ENCODE measurements at regions not wholly inside any gene's neighbourhood (a gene's known extent, or its start where the extent isn't known, plus 50 kb on each side); places are given as distances from the start of the nearest gene placed in this dataset.

GRCh38 chr2:41832218-41832617, 215.6 kb upstream of the PKDCC start:
- Histone ChIP-seq H3K9ac (ENCODE audit: control insufficient read depth, insufficient read depth, low read length) (no peak overlapping the region), H2AFZ (ENCODE audit: control insufficient read depth, low read depth, low read length) (no peak overlapping the region), H4K20me1 (ENCODE audit: control insufficient read depth, insufficient read depth) (no peaks in the 10 kb centered on the region), H3K9me3 (replicated peaks; ENCODE audit: control insufficient read depth, insufficient read depth, low read length) (no peaks in the 10 kb centered on the region), H3K4me1 (ENCODE audit: control insufficient read depth, insufficient read depth, low read length) (no peaks in the 10 kb centered on the region), H3K36me3 (ENCODE audit: control insufficient read depth in 2 of 2, insufficient read depth in 2 of 2, low read length in 1 of 2) (no peaks in the 10 kb centered on the region), H3K79me2 (ENCODE audit: control insufficient read depth, insufficient read depth, low read length) (no peaks in the 10 kb centered on the region), H3K27ac (ENCODE audit: control insufficient read depth, insufficient read depth) (no peak overlapping the region), H3K4me3 (no peak overlapping the region), H3K27me3 (replicated peaks in 1 of 2; ENCODE audit: control insufficient read depth in 2 of 2, insufficient read depth in 2 of 2, low read length in 1 of 2) (peaks cover 0 to 2% of the 10 kb centered on the region in 2 experiments; a peak in 1 of 4 replicates), H3K4me2 (ENCODE audit: control insufficient read depth, insufficient read depth) (no peak overlapping the region)
- WGBS (ENCODE audit: insufficient coverage, insufficient replicate concordance, low lambda C conversion rate, missing lambda C conversion rate), result under 1% methylated on average over 5 of the region's 5 CpGs
- ChIA-PET POLR2A (no interaction called here), RAD21 (ENCODE audit: unreplicated experiment) (no interaction called here), SMC1A (ENCODE audit: uncharacterized antibody, unreplicated experiment) (no interaction called here), CTCF (interaction anchor here (1.3 kb wide), 1 partner anchor 258 kb away, joined by 3 read pairs; no protein-coding TSS in a partner anchor)
- ATAC-seq (no peak), DNase-seq (ENCODE audit: low read depth, low spot score) (no peak), FAIRE-seq (no peak)
- TF ChIP-seq E4F1 (IDR thresholded peaks at IDR 0.05; ENCODE audit: borderline replicate concordance, partially characterized antibody) (no peak), NR2C1 (IDR thresholded peaks at IDR 0.05) (no peak), NFIC (IDR thresholded peaks at IDR 0.05; ENCODE audit: low read depth, low read length) (no peak), ZNF622 (IDR thresholded peaks at IDR 0.05) (no peak), YBX1 (IDR thresholded peaks at IDR 0.05) (no peak), MTA2 (IDR thresholded peaks at IDR 0.05; ENCODE audit: low read depth) (no peak), ATF7 (IDR thresholded peaks at IDR 0.05; ENCODE audit: low read depth) (no peak), USF2 (IDR thresholded peaks at IDR 0.05; ENCODE audit: borderline replicate concordance, low read depth, low read length) (no peak), SP1 (IDR thresholded peaks at IDR 0.05; ENCODE audit: low read depth, low read length) (no peak), POLR2AphosphoS2 (IDR thresholded peaks at IDR 0.05; ENCODE audit: low read depth, low read length) (no peak), SMAD5 (IDR thresholded peaks at IDR 0.05; ENCODE audit: low read depth) (no peak), YY1 (IDR thresholded peaks at IDR 0.05; ENCODE audit: low read depth, low read length) (no peak), SMC3 (IDR thresholded peaks at IDR 0.05; ENCODE audit: borderline replicate concordance, low read length) (no peak), LARP7 (IDR thresholded peaks at IDR 0.05) (no peak), BMI1 (IDR thresholded peaks at IDR 0.05; ENCODE audit: borderline replicate concordance) (no peak)
- TF ChIP-seq, protein P1, sequence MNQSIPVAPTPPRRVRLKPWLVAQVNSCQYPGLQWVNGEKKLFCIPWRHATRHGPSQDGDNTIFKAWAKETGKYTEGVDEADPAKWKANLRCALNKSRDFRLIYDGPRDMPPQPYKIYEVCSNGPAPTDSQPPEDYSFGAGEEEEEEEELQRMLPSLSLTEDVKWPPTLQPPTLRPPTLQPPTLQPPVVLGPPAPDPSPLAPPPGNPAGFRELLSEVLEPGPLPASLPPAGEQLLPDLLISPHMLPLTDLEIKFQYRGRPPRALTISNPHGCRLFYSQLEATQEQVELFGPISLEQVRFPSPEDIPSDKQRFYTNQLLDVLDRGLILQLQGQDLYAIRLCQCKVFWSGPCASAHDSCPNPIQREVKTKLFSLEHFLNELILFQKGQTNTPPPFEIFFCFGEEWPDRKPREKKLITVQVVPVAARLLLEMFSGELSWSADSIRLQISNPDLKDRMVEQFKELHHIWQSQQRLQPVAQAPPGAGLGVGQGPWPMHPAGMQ (IDR thresholded peaks at IDR 0.05; ENCODE audit: borderline replicate concordance), result no peak
- in situ Hi-C loops (cut with MboI), result no loop called here
- BruUV-seq (replicated peaks), result no TSS peak
- intact Hi-C loops (cut with micrococcal nuclease; ENCODE audit: unreplicated experiment), result no loop called here

All from GM12878 (cell line).